Lower leg skin (tissue), 3 donors: ENCODE measurements at regions not wholly inside any gene's neighbourhood (a gene's known extent, or its start where the extent isn't known, plus 50 kb on each side); places are given as distances from the start of the nearest gene placed in this dataset.

Experiments used
- POLR2A ChIP-seq, 2 donors: fragments of 450-650 bp; IDR thresholded peaks; one replicate each; pipeline ENCODE4 v1.6.1; 2016 to 2017; ENCODE audit warnings: antibody characterized with exemption in 2 of 2, mild to moderate bottlenecking in 1 of 2, moderate library complexity in 1 of 2
- TF ChIP-seq, protein P1 (sequence below), 3 donors: fragments of 450-650 bp; IDR thresholded peaks; one replicate each; pipeline ENCODE4 v1.5.1; 2016; ENCODE audit warnings: antibody characterized with exemption in 3 of 3, mild to moderate bottlenecking in 3 of 3, moderate library complexity in 2 of 3

DNA sequence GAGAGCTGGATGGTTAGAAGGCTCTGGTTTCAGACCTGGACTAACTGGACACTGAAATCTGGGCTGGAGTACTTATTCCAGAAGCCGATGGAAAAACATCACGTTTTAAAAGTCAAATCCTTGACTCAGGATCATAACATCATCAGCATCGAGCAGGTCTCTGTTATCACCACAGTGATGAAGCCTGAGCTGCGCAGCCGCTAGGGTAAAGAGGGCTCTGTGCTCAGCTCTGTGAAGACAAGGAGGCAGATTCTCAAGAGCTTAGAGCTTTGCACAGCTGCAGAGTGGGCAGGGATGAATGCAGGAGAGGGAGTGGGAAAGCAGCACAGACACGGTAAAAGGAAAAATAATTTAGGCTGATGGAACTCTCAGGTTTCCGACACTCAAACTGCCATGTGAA is 208.8 kb upstream of the TAS2R1 start:
- TF ChIP-seq, protein P1, sequence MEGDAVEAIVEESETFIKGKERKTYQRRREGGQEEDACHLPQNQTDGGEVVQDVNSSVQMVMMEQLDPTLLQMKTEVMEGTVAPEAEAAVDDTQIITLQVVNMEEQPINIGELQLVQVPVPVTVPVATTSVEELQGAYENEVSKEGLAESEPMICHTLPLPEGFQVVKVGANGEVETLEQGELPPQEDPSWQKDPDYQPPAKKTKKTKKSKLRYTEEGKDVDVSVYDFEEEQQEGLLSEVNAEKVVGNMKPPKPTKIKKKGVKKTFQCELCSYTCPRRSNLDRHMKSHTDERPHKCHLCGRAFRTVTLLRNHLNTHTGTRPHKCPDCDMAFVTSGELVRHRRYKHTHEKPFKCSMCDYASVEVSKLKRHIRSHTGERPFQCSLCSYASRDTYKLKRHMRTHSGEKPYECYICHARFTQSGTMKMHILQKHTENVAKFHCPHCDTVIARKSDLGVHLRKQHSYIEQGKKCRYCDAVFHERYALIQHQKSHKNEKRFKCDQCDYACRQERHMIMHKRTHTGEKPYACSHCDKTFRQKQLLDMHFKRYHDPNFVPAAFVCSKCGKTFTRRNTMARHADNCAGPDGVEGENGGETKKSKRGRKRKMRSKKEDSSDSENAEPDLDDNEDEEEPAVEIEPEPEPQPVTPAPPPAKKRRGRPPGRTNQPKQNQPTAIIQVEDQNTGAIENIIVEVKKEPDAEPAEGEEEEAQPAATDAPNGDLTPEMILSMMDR (IDR thresholded peaks at IDR 0.05) = no peak
- TF ChIP-seq POLR2A (IDR thresholded peaks at IDR 0.05) = no peak
